AG04449 (cell line): ENCODE measurements at regions not wholly inside any gene's neighbourhood (a gene's known extent, or its start where the extent isn't known, plus 50 kb on each side); places are given as distances from the start of the nearest gene placed in this dataset.

Source experiments
- CTCF ChIA-PET: fragments of 350-600 bp; formaldehyde crosslinking; extraction: SDS; loops from one replicate; lab custom pipeline; 2021; ENCODE audit warnings: antibody characterized with exemption; lab: Yijun Ruan, JAX
- POLR2A ChIA-PET: fragments of 400-600, 350-600 bp; formaldehyde crosslinking; extraction: SDS; loops from one replicate; lab custom pipeline; 2020; ENCODE audit warnings: antibody characterized with exemption, inconsistent platforms; lab: Yijun Ruan, JAX
- DNase-seq: peaks from one replicate; pipeline ENCODE4 v3.0.0-alpha.2; 2010; ENCODE audit warnings: low read depth, low spot score
- H3K4me3 ChIP-seq: 2 replicates; pipeline ENCODE4 v1.5.1; 2011; ENCODE audit warnings: low read depth, mild to moderate bottlenecking, control low read depth, low read length
- TF ChIP-seq, protein P1 (sequence below): IDR thresholded peaks from one replicate; pipeline ENCODE4 v1.5.1; 2011; ENCODE audit warnings: mild to moderate bottlenecking, moderate library complexity, low read length, control low read depth, inconsistent platforms; ENCODE audit not compliant: insufficient read depth; ENCODE audit errors: missing control alignments

GRCh38 chr1:80472145-80472544, 1328.6 kb upstream of the ADGRL2 start:
- no peak for DNase-seq
- TF ChIP-seq, protein P1, sequence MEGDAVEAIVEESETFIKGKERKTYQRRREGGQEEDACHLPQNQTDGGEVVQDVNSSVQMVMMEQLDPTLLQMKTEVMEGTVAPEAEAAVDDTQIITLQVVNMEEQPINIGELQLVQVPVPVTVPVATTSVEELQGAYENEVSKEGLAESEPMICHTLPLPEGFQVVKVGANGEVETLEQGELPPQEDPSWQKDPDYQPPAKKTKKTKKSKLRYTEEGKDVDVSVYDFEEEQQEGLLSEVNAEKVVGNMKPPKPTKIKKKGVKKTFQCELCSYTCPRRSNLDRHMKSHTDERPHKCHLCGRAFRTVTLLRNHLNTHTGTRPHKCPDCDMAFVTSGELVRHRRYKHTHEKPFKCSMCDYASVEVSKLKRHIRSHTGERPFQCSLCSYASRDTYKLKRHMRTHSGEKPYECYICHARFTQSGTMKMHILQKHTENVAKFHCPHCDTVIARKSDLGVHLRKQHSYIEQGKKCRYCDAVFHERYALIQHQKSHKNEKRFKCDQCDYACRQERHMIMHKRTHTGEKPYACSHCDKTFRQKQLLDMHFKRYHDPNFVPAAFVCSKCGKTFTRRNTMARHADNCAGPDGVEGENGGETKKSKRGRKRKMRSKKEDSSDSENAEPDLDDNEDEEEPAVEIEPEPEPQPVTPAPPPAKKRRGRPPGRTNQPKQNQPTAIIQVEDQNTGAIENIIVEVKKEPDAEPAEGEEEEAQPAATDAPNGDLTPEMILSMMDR = no peak
- H3K4me3 ChIP-seq = no peak overlapping the region
- ChIA-PET CTCF (no interaction called here), POLR2A (no interaction called here)

DNA sequence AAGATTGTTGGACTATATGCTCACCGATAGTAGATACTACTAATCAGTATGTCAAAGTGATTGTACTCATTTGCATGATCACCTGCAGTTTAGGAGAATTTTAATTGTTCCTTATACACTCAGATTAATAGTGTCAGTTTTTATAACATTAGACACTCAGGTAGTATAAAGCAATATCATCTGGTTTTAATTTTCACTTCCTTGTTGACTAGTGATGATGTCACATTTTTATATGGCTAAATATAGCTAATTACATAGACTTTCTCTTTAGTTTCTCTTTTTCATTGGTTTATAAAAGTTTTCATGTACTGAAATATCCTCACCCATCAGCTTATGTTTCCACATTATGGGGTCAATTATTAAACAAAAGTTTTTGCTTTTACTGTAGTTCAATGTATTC, 1332.4 kb upstream of the ADGRL2 start:
- TF ChIP-seq, protein P1 = no peak
- no peak for DNase-seq
- no peak overlapping the region for H3K4me3 ChIP-seq
- CTCF ChIA-PET = no interaction called here
- POLR2A ChIA-PET = no interaction called here

GRCh38 chr1:80462006-80462405, 1338.7 kb upstream of the ADGRL2 start:
- H3K4me3 ChIP-seq = no peak overlapping the region
- DNase-seq = no peak
- TF ChIP-seq, protein P1 = no peak
- POLR2A ChIA-PET = no interaction called here
- CTCF ChIA-PET = no interaction called here

DNA sequence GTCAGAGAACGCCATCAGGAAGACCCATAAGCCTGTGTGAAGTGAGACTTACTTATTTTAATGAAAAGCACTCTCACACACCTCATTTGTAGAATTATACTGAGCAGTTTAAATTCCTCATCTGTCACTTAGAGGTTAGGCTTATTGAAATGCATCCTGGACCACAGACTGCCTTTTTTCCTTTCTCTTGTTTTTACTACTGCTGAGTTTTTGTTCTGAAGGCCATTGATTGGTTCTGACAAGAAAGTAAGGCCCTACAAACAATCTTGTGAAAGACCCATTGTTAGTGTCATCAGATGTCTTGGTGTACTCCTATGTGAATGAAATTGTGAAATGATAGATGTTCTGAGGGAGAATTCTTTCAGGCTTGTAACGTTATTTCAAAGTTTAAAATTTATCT, 1343.3 kb upstream of the ADGRL2 start:
- TF ChIP-seq, protein P1 = no peak
- CTCF ChIA-PET = no interaction called here
- POLR2A ChIA-PET = no interaction called here
- H3K4me3 ChIP-seq = no peak overlapping the region
- no peak for DNase-seq

- DNase-seq = no peak
- no peak overlapping the region for H3K4me3 ChIP-seq
- CTCF ChIA-PET = no interaction called here
- TF ChIP-seq, protein P1 = no peak
- POLR2A ChIA-PET = no interaction called here
Observed at GRCh38 chr1:80453775-80454174, 1347.0 kb upstream of the ADGRL2 start.

- TF ChIP-seq, protein P1 = no peak
- ChIA-PET CTCF (no interaction called here), POLR2A (no interaction called here)
- no peak for DNase-seq
- no peak overlapping the region for H3K4me3 ChIP-seq
Observed at GRCh38 chr1:80450711-80451110, 1350.0 kb upstream of the ADGRL2 start.
